IMR-90 (cell line): ENCODE measurements at regions not wholly inside any gene's neighbourhood (a gene's known extent, or its start where the extent isn't known, plus 50 kb on each side); places are given as distances from the start of the nearest gene placed in this dataset.

Experiments
- ATAC-seq: fragments of 200-7000 bp; cut with Tn5 transposase; 2 replicates; pipeline ENCODE4 v1.9.1; 2020; ENCODE audit warnings: low read depth, mild to moderate bottlenecking, moderate library complexity
- BruUV-seq: library from RNA; stranded (reverse); fragments of 400-500 nt; replicated peaks from 2 replicates; lab custom pipeline; 2021; lab: Mats Ljungman, UMichigan
- CTCF ChIA-PET: fragments of 300-600 bp; formaldehyde crosslinking; extraction: SDS; loops from one replicate; lab custom pipeline; 2021; ENCODE audit warnings: antibody characterized with exemption; lab: Yijun Ruan, JAX
- POLR2A ChIA-PET: fragments of 300-600 bp; sonication (Branson Sonifier 250); formaldehyde crosslinking; loops from one replicate; lab custom pipeline; 2022; ENCODE audit warnings: antibody characterized with exemption; ENCODE audit not compliant: unreplicated experiment; lab: Charles Lee
- DNase-seq: peaks from one replicate; pipeline ENCODE4 v3.0.0; 2013
- H2AFZ ChIP-seq: replicated peaks from 2 replicates; pipeline ENCODE3; 2013; ENCODE audit warnings: low read length, mild to moderate bottlenecking; ENCODE audit not compliant: poor library complexity
- H2AK5ac ChIP-seq: 2 replicates; pipeline ENCODE4 v1.6.1; 2013; ENCODE audit warnings: low read depth, low read length, inconsistent platforms
- H2AK9ac ChIP-seq: replicated peaks from 2 replicates; pipeline ENCODE3; 2013; ENCODE audit warnings: mild to moderate bottlenecking, low read depth, low read length, moderate library complexity; ENCODE audit not compliant: poor library complexity
- H2BK120ac ChIP-seq: 2 replicates; pipeline ENCODE4 v1.6.1; 2013; ENCODE audit warnings: low read depth, low read length, inconsistent platforms
- H2BK15ac ChIP-seq: 3 replicates; pipeline ENCODE4 v1.6.1; 2013; ENCODE audit warnings: low read depth, low read length, inconsistent platforms
- H2BK20ac ChIP-seq: 2 replicates; pipeline ENCODE4 v1.6.1; 2013; ENCODE audit warnings: low read depth, mild to moderate bottlenecking, inconsistent platforms, low read length, moderate library complexity
- H2BK5ac ChIP-seq: 2 replicates; pipeline ENCODE4 v1.6.1; 2013; ENCODE audit warnings: mild to moderate bottlenecking, low read depth, low read length, inconsistent platforms; ENCODE audit not compliant: poor library complexity, severe bottlenecking
- H3K14ac ChIP-seq: replicated peaks from 2 replicates; pipeline ENCODE4 v1.6.1; 2013; ENCODE audit warnings: low read depth, low read length, inconsistent platforms
- H3K18ac ChIP-seq: 2 replicates; pipeline ENCODE4 v1.6.1; 2013; ENCODE audit warnings: low read depth, low read length, control low read depth
- H3K23ac ChIP-seq: 2 replicates; pipeline ENCODE4 v1.6.1; 2013; ENCODE audit warnings: low read depth, low read length, inconsistent platforms
- H3K27ac ChIP-seq: 2 replicates; pipeline ENCODE4 v1.5.1; 2013; ENCODE audit warnings: mild to moderate bottlenecking, control low read depth, low read length; ENCODE audit not compliant: insufficient read depth
- H3K27me3 ChIP-seq: 2 replicates; pipeline ENCODE4 v1.6.1; 2013; ENCODE audit warnings: low read length; ENCODE audit not compliant: control insufficient read depth, insufficient read depth
- H3K36me3 ChIP-seq: 2 replicates; pipeline ENCODE4 v1.6.1; 2013; ENCODE audit warnings: low read length, mixed read lengths; ENCODE audit not compliant: control insufficient read depth, insufficient read depth
- H3K4ac ChIP-seq: 2 replicates; pipeline ENCODE4 v1.6.1; 2013; ENCODE audit warnings: low read depth, low read length, inconsistent platforms
- H3K4me1 ChIP-seq: 2 replicates; pipeline ENCODE4 v1.6.1; 2013; ENCODE audit warnings: low read length, mixed read lengths; ENCODE audit not compliant: control insufficient read depth, insufficient read depth
- H3K4me2 ChIP-seq: 2 replicates; pipeline ENCODE4 v1.6.1; 2013; ENCODE audit warnings: low read depth, mild to moderate bottlenecking, control low read depth, low read length, moderate library complexity
- H3K4me3 ChIP-seq: 2 replicates; pipeline ENCODE4 v1.5.1; 2013; ENCODE audit warnings: low read depth, mild to moderate bottlenecking, control low read depth, low read length, moderate library complexity; ENCODE audit not compliant: insufficient read depth
- H3K56ac ChIP-seq: 2 replicates; pipeline ENCODE4 v1.6.1; 2013; ENCODE audit warnings: low read length, inconsistent platforms; ENCODE audit not compliant: insufficient read depth; ENCODE audit errors: extremely low read depth
- H3K79me1 ChIP-seq, 2 experiments: 2 replicates each; pipeline ENCODE4 v1.6.1; 2013; ENCODE audit warnings: low read length in 2 of 2, inconsistent platforms in 1 of 2, low read depth in 1 of 2
- H3K9ac ChIP-seq: 2 replicates; pipeline ENCODE4 v1.6.1; 2013; ENCODE audit warnings: low read depth, low read length, control low read depth
- H3K9me1 ChIP-seq: 2 replicates; pipeline ENCODE4 v1.6.1; 2013; ENCODE audit warnings: low read length, inconsistent platforms; ENCODE audit not compliant: insufficient read depth
- H3K9me3 ChIP-seq: 2 replicates; pipeline ENCODE4 v1.6.1; 2013; ENCODE audit warnings: low read length; ENCODE audit not compliant: control insufficient read depth, insufficient read depth
- H4K20me1 ChIP-seq: 2 replicates; pipeline ENCODE4 v1.6.1; 2013; ENCODE audit warnings: low read length, inconsistent platforms; ENCODE audit not compliant: insufficient read depth
- H4K5ac ChIP-seq: 2 replicates; pipeline ENCODE4 v1.6.1; 2013; ENCODE audit warnings: mild to moderate bottlenecking, low read depth, low read length, control low read depth
- H4K8ac ChIP-seq, 2 experiments: 2 replicates each; pipeline ENCODE4 v1.6.1; 2013; ENCODE audit warnings: low read depth in 2 of 2, low read length in 2 of 2, control low read depth in 1 of 2, inconsistent platforms in 1 of 2
- H4K91ac ChIP-seq: 2 replicates; pipeline ENCODE4 v1.6.1; 2013; ENCODE audit warnings: low read depth, low read length, inconsistent platforms; ENCODE audit not compliant: insufficient read depth
- BHLHE40 ChIP-seq: fragments of 150-350 bp; IDR thresholded peaks from 2 replicates; pipeline ENCODE4 v1.6.1; 2016; ENCODE audit warnings: mild to moderate bottlenecking, low read depth, low read length
- CEBPB ChIP-seq: IDR thresholded peaks from 2 replicates; pipeline ENCODE4 v1.6.1; 2012; ENCODE audit warnings: low read depth, low read length, improper control_type of control experiment
- CHD1 ChIP-seq: IDR thresholded peaks from 2 replicates; pipeline ENCODE4 v1.6.1; 2012; ENCODE audit warnings: low read depth, low read length, improper control_type of control experiment
- FOS ChIP-seq: fragments of 150-350 bp; IDR thresholded peaks from 2 replicates; pipeline ENCODE4 v1.6.1; 2016; ENCODE audit warnings: low read depth, low read length
- MAFK ChIP-seq: IDR thresholded peaks from 2 replicates; pipeline ENCODE4 v1.6.1; 2012; ENCODE audit warnings: low read depth, low read length, improper control_type of control experiment
- MXI1 ChIP-seq: IDR thresholded peaks from 2 replicates; pipeline ENCODE4 v1.6.1; 2012; ENCODE audit warnings: low read depth, mild to moderate bottlenecking, low read length, moderate library complexity, borderline replicate concordance
- POLR2A ChIP-seq: IDR thresholded peaks from 2 replicates; pipeline ENCODE4 v1.6.1; 2012; ENCODE audit warnings: mild to moderate bottlenecking, low read depth, low read length
- RCOR1 ChIP-seq: IDR thresholded peaks from 2 replicates; pipeline ENCODE4 v1.6.1; 2012; ENCODE audit warnings: mild to moderate bottlenecking, low read length, improper control_type of control experiment; ENCODE audit not compliant: insufficient replicate concordance
- RFX5 ChIP-seq: IDR thresholded peaks from 2 replicates; pipeline ENCODE4 v1.8.0; 2012; ENCODE audit warnings: low read depth, mild to moderate bottlenecking, low read length, moderate library complexity
- WGBS, 2 experiments: methylation state at CpG; one replicate each; pipeline versions ENCODE4 v1.1.5 to v1.1.7; 2013; ENCODE audit warnings: missing lambda C conversion rate in 2 of 2; ENCODE audit not compliant: insufficient read length in 1 of 2; ENCODE audit errors: extremely low coverage in 2 of 2; 5-methylcytosine and 5-hydroxymethylcytosine counted together
- dilution Hi-C: fragments of 300-500 bp; cut with HindIII; formaldehyde crosslinking; loops from one replicate; pipeline ENCODE4 v1.14.3; 2018; ENCODE audit warnings: low sequenced_read_pairs; ENCODE audit not compliant: unreplicated experiment
- in situ Hi-C: fragments of 300-500 bp; cut with MboI; formaldehyde crosslinking; loops from 3 replicates; pipeline ENCODE4 v1.14.3; 2019; ENCODE audit warnings: low sequenced_read_pairs, inconsistent platforms, mixed read lengths
- intact Hi-C: fragments of 100-400 bp; cut with micrococcal nuclease; formaldehyde crosslinking; loops from 2 replicates; pipeline ENCODE4 v1.10.0; 2022
- TF ChIP-seq, protein P1 (sequence below): conservative IDR thresholded peaks from 2 replicates; pipeline ENCODE4 v1.5.1; 2012; ENCODE audit warnings: mild to moderate bottlenecking, low read depth, low read length, improper control_type of control experiment

DNA sequence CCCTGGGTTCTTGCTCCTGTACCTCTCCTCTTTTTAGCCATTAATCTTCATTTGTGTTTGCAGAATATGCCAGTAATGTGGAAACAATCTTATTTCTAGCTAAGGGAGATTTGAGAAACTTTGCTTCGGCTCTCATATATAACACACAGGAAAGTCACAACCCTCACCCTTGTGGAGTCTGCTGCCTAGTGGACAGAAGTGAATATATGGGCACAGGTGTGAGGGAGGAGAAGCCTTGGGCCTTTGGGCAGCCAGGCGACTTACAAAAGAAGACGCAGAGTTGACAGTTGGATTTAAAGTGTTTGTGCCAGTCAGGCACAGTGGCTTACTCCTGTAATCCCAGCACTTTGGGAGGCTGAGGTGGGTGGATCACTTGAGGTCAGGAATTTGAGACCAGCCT is 181.8 kb upstream of the TBL1XR1 start:
- H3K4ac ChIP-seq: no peak overlapping the region
- intact Hi-C loops (no loop called here), in situ Hi-C loops (no loop called here), dilution Hi-C loops (no loop called here)
- no peak for ATAC-seq
- no peaks in the 10 kb centered on the region for H3K4me1 ChIP-seq
- no peak overlapping the region for H2AFZ ChIP-seq
- H3K9me1 ChIP-seq: no peaks in the 10 kb centered on the region
- no peak overlapping the region for H2BK15ac ChIP-seq
- no peak overlapping the region for H2BK20ac ChIP-seq
- CTCF ChIA-PET: no interaction called here
- peaks cover 6% of the 10 kb centered on the region for H3K9me3 ChIP-seq
- no peak overlapping the region for H4K5ac ChIP-seq
- no peak overlapping the region for H2AK5ac ChIP-seq
- TF ChIP-seq FOS: no peak
- no peak for TF ChIP-seq RFX5
- no peak for TF ChIP-seq RCOR1
- TF ChIP-seq, protein P1, sequence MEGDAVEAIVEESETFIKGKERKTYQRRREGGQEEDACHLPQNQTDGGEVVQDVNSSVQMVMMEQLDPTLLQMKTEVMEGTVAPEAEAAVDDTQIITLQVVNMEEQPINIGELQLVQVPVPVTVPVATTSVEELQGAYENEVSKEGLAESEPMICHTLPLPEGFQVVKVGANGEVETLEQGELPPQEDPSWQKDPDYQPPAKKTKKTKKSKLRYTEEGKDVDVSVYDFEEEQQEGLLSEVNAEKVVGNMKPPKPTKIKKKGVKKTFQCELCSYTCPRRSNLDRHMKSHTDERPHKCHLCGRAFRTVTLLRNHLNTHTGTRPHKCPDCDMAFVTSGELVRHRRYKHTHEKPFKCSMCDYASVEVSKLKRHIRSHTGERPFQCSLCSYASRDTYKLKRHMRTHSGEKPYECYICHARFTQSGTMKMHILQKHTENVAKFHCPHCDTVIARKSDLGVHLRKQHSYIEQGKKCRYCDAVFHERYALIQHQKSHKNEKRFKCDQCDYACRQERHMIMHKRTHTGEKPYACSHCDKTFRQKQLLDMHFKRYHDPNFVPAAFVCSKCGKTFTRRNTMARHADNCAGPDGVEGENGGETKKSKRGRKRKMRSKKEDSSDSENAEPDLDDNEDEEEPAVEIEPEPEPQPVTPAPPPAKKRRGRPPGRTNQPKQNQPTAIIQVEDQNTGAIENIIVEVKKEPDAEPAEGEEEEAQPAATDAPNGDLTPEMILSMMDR: no peak
- TF ChIP-seq MXI1: no peak
- no peak for TF ChIP-seq CHD1
- no peak for TF ChIP-seq POLR2A
- no peak for TF ChIP-seq MAFK
- no peak for TF ChIP-seq BHLHE40
- TF ChIP-seq CEBPB: no peak
- POLR2A ChIA-PET: no interaction called here
- DNase-seq: no peak
- H4K8ac ChIP-seq: no peak overlapping the region
- H3K27ac ChIP-seq: no peak overlapping the region
- H3K4me2 ChIP-seq: no peak overlapping the region
- H3K18ac ChIP-seq: no peak overlapping the region
- no peak overlapping the region for H3K9ac ChIP-seq
- H3K27me3 ChIP-seq: no peaks in the 10 kb centered on the region
- H3K56ac ChIP-seq: no peak overlapping the region
- H3K79me1 ChIP-seq: no peaks in the 10 kb centered on the region
- no peaks in the 10 kb centered on the region for H4K20me1 ChIP-seq
- H3K23ac ChIP-seq: no peak overlapping the region
- no peaks in the 10 kb centered on the region for H3K36me3 ChIP-seq
- WGBS, 2 experiments: no CpG with 5 or more reads among the region's 3 CpGs
- no peak overlapping the region for H3K14ac ChIP-seq
- H2BK120ac ChIP-seq: no peak overlapping the region
- BruUV-seq: no TSS peak
- H3K4me3 ChIP-seq: no peak overlapping the region
- no peak overlapping the region for H2BK5ac ChIP-seq
- no peak overlapping the region for H2AK9ac ChIP-seq
- no peak overlapping the region for H4K91ac ChIP-seq
